Vagina (tissue), 2 donors: ENCODE measurements at regions not wholly inside any gene's neighbourhood (a gene's known extent, or its start where the extent isn't known, plus 50 kb on each side); places are given as distances from the start of the nearest gene placed in this dataset.

Experiments
- CTCF ChIP-seq, 3 experiments: fragments of 450-650 bp in 2 of 3; fragments of 200-600 bp in 1 of 3; sonication (generic) in 1 of 3; IDR thresholded peaks; one replicate each; pipeline ENCODE4 v1.5.1; 2017 to 2019; ENCODE audit warnings: antibody characterized with exemption in 3 of 3, mild to moderate bottlenecking in 2 of 3, moderate library complexity in 2 of 3
- POLR2A ChIP-seq, 2 donors: fragments of 450-650 bp; IDR thresholded peaks; one replicate each; pipeline ENCODE4 v1.6.1; 2017; ENCODE audit warnings: antibody characterized with exemption in 2 of 2, mild to moderate bottlenecking in 2 of 2, moderate library complexity in 2 of 2

- no peak for TF ChIP-seq CTCF (IDR thresholded peaks at IDR 0.05)
- no peak for TF ChIP-seq POLR2A (IDR thresholded peaks at IDR 0.05)
These were observed 610.0 kb upstream of the TBL1XR1 start for GRCh38 chr3:177807150-177807875.
